ENCODE measurements at regions not wholly inside any gene's neighbourhood (a gene's known extent, or its start where the extent isn't known, plus 50 kb on each side); places are given as distances from the start of the nearest gene placed in this dataset.

DNA sequence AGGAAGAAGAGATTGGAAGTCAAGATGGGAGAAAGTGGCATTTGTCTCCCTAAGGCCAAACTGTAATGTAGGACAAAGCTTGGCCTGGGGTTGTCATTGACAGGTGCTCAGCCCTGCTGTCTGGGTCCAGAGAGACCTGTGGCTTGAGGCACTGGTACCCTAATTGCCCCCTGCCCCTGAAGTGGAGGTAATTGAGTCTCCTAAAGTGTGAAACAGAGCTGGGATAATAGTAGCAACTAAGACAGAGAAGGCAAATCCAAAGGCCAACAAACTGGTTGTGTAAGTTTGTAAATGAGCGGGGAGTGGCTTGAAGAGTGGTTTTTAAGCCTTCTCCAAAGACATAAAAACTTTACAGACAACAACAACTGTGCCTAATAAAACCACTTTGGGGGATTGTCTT is 264.2 kb upstream of the ROPN1 start:
- no peak for DNase-seq (ENCODE audit: extremely low read depth, low read depth)
- TF ChIP-seq, protein P1, sequence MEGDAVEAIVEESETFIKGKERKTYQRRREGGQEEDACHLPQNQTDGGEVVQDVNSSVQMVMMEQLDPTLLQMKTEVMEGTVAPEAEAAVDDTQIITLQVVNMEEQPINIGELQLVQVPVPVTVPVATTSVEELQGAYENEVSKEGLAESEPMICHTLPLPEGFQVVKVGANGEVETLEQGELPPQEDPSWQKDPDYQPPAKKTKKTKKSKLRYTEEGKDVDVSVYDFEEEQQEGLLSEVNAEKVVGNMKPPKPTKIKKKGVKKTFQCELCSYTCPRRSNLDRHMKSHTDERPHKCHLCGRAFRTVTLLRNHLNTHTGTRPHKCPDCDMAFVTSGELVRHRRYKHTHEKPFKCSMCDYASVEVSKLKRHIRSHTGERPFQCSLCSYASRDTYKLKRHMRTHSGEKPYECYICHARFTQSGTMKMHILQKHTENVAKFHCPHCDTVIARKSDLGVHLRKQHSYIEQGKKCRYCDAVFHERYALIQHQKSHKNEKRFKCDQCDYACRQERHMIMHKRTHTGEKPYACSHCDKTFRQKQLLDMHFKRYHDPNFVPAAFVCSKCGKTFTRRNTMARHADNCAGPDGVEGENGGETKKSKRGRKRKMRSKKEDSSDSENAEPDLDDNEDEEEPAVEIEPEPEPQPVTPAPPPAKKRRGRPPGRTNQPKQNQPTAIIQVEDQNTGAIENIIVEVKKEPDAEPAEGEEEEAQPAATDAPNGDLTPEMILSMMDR (IDR thresholded peaks at IDR 0.05; ENCODE audit: low read depth, low read length), result no peak

DNA sequence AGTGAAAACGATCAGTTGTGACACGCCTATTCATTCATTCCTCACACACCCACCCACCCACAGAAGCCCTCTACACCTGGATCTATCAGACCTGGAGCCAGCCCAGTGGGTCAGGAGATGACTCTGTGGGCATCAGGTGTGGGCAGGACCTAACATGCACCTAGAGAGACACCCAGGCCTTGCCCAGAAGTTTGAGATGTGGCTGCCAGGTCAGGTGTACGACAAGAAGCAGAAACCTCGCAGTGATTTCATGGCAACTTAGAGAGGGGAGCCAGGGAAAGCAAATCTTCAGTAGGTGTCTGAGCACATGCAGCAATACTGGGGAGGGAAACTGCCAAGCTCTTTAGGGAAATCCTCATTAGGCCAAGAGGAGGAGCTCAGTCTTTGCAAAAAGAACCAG is 264.7 kb upstream of the ROPN1 start:
- TF ChIP-seq, protein P1 (IDR thresholded peaks at IDR 0.05; ENCODE audit: low read depth, low read length), result no peak
- DNase-seq (ENCODE audit: extremely low read depth, low read depth), result no peak

DNA sequence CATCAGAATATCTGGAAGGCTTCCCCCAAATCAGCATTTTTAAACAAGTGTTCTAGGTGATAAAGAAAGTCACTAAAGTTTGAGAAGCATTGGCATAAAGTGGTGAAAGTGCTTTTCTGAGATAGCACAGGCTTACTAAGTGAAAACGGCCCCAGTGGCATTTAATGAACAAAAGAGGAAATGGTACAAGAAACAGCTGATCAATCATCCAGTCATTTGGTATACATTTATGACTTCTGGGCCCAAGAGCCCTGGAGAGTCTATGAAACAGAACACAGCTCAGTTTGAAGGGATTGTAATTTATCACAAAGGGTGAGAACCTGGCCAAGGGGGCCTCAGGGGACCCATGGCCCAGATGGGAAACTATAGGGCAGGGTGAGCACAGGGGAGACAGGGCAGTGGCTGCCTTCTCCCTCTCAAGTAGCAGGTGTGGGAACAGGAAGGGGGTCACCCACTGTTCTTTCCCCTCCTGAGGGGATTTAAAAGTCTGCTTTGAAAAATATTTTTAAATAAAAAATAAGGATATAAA is 265.5 kb upstream of the ROPN1 start:
- TF ChIP-seq, protein P1 (IDR thresholded peaks at IDR 0.05; ENCODE audit: low read depth, low read length), result no peak
- DNase-seq (ENCODE audit: extremely low read depth, low read depth), result no peak

DNA sequence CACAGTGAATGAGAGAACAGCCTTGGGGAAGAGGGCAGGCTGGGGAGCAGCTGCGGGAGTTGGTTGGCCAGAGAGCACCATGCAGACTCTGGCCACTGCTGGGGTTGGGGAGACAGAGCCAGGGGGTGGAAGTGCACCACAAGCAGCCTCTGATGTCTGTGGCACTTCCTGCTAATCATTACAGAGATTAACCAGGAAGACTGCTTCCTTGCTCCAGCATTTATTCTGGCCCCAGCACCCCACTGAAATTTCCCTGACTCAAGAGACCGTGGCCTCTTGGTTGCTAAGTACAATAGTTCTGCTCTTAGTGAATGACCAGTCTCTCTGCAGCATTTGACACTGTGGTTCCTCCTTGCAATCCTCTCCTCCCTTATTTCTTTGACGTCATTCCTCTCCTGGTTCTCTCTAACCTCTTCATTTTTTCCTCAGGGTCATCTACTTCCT is 266.2 kb upstream of the ROPN1 start:
- DNase-seq (ENCODE audit: extremely low read depth, low read depth), result no peak

DNA sequence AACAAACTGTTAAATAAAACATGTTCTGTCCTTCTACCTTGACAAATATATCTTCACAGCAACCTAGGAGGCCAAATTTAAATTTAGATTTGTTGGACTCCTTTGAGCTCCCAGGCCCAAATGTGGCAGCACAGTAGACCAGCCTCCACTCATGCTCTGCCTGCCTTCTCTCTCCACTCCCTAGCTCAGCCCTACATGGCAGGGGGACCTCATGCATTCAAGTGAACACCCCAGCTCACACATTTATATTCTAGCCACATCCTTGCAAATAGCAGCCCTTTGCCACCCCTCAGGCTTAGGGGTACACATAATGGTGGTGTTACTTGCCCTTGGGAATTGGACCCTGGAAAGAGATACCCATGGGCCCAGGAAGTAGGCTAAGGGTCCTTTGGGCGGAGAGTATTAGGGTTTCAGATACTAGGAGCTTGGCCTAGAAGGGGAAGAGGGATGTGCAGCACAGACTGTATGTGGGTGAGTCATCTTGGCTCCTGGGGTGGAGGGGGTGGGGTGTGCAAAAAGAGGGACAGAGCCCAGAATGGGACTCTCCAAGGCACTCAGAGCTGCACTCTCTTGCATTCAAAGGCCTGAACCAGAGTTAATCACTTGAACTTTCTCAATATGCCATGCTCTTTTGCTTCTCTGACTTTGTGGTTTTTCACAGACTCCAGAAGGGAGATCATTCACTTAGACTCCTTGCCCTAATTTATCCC is 268.4 kb upstream of the ROPN1 start:
- peak; percentile 48 for DNase-seq (ENCODE audit: extremely low read depth, low read depth)
- TF ChIP-seq, protein P1 (IDR thresholded peaks at IDR 0.05; ENCODE audit: low read depth, low read length), result no peak

More for the DNA sequence above, 266.2 kb upstream of the ROPN1 start:
- TF ChIP-seq, protein P1 (IDR thresholded peaks at IDR 0.05; ENCODE audit: low read depth, low read length), result no peak

DNA sequence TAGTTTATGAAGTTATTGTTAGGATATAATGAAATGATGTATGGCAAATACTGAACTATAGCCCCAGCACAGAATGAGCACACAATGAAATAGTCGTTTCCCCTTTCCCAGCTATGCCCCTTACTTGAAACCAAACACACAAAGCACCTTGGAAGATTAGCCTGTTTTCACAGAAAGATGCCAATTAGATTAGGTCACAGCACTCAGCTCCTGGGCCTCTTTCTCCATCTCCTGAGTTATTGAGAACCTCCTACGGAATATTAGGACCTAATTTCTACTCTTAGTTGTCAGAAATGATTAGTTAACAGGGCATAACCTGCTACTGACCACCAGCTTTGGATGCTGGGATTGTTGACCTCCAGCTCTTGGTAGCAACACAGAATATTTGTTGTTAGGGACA is 269.4 kb upstream of the ROPN1 start:
- no peak for DNase-seq (ENCODE audit: extremely low read depth, low read depth)
- TF ChIP-seq, protein P1 (IDR thresholded peaks at IDR 0.05; ENCODE audit: low read depth, low read length), result no peak

DNA sequence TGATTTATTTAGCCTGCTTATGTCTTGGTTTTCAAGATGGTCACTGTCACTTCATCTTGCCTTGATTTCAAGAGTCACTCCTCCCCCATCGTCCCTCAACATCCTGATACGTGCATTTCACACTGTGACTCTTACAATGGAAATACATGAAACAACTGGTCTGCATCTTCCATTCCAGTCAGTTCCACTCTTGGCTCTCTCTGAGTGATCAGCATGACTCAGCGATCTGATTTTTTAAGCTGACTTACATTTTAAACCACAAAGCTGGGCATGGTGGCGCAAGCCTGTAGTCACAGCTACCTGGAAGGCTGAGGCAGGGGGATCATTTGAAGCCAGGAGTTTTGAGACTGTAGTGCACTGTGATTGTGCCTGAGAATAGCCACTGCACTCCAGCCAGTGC is 271.2 kb upstream of the ROPN1 start:
- DNase-seq (ENCODE audit: extremely low read depth, low read depth), result peak; percentile 71
- TF ChIP-seq, protein P1 (IDR thresholded peaks at IDR 0.05; ENCODE audit: low read depth, low read length), result no peak
